Fibroblast of skin of right quadriceps (primary cell): ENCODE measurements at regions not wholly inside any gene's neighbourhood (a gene's known extent, or its start where the extent isn't known, plus 50 kb on each side); places are given as distances from the start of the nearest gene placed in this dataset.
"Not testable (repeated sequence)": the region's sequence is repeated elsewhere in the genome, so short reads cannot be mapped to it uniquely, and the experiment has no call there.

Experiments
- DNase-seq: peaks from one replicate; pipeline ENCODE4 v3.0.0-alpha.2; 2013

DNA sequence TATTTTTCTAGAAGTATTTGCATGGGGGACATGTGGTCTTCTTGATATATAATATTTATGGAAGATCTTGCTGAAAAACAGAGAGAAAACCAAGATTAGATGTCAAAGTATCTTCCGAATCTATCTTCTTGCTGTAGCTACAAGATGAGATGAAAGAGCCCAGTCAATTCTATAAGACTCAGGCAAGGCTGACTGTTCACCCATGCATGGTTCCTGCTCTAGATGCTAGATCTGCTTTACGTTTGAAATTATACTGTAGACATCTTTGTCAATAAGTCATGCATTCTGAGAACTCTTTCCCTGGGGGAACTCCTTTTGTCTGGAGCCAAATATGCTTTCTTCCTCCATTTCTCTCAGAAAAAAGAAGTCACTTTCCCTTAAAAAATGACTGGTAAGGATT is 1292.0 kb downstream of the XPNPEP1 start:
- DNase-seq = no peak

DNA sequence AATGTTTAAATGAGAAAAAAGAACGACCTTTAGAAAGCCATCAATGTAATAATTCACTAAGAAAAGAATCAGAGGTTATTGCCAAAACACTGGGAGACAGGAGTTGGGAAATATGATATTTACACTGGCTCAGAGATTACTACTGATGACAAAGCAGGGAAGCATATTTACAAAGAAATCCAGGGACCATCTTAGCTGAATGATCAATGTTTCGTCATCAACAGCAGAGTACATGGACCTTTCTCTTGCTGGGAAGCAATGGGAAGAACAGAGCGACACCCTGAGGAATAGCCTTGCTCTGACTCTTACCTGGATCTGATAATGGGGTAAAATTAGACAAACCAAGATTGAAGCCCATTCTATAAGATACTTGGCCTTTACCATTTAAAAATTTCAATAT is 1293.5 kb downstream of the XPNPEP1 start:
- DNase-seq = peak; percentile 9

GRCh38 chr10:108624052-108624451 is 1299.3 kb downstream of the XPNPEP1 start:
- DNase-seq = no peak

- DNase-seq = no peak
Measured at GRCh38 chr10:108620821-108621534, 1302.3 kb downstream of the XPNPEP1 start.

DNA sequence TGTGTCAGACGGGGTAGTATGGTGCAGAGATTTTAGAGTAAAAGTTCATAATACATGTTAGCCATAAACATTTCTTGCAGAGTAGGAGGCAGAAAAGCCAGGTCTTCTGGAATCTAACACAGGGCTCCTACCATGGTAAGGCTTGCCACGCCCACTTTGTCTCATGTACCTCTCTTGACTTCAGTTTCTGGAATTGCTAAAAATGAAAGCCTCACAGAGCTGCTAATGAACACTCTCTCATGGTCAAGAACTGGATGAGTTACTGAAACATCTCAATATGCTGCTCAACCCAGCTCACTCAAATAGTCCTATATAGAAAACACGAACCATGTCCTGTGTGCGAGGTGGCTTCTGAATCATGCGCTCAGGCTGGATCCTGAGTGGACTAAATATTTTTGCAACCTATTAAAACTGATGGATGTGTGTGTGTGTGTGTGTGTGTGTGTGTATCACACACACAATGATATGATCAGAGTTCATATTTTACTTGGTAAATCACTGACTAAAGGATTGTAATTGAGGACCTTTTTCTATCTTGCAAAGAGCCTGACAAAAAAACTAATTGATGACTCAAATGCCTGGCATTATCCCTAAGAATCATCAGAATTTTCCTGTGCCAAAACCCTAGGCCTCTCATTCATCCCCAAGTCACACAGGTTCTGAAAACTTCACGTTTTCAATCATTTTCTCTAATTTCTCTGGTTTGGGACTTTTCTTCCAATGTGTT is 1306.6 kb downstream of the XPNPEP1 start:
- no peak for DNase-seq

- DNase-seq = no peak
Measured at GRCh38 chr10:108615576-108616320, 1307.6 kb downstream of the XPNPEP1 start.

DNA sequence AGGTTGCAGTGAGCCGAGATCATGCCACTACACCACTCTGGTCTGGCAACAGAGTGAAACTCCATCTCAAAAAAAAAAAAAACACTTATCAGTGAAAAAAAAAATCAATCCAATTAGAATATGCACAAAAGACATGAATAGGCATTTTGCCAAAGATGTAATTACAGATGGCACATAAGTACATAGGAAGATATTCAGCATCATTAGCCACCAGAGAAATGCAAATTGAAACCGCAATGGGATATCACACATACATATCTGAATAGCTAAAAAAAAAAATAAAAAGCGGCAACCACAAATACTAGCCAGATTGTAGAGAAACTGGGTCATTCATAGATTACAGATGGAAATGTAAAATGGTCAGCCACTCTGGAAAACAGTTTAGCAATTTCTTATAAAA is 1310.8 kb downstream of the XPNPEP1 start:
- DNase-seq = no peak

GRCh38 chr10:108608860-108609259 is 1314.5 kb downstream of the XPNPEP1 start:
- no peak for DNase-seq

DNA sequence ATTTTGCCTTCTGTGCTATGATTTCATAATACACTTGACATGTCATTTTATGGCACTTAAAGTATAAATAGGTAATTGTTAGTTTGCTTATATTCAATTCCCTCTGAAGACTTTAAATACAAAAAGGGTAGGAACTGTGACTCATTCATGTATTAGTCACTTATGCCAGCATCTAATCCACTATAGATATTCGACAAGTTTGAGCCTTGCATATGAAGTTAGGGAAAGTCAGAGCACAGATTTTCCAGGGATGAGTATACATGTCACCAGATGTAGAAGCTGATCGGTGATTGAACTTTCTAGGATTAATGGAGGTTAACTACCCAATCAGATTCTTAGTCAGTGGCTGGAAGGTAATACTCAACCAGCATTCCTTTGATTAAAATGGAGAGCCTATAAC is 1321.5 kb downstream of the XPNPEP1 start:
- peak; percentile 51 for DNase-seq

GRCh38 chr10:108600511-108600910 is 1322.8 kb downstream of the XPNPEP1 start:
- DNase-seq = not testable (repeated sequence)

DNA sequence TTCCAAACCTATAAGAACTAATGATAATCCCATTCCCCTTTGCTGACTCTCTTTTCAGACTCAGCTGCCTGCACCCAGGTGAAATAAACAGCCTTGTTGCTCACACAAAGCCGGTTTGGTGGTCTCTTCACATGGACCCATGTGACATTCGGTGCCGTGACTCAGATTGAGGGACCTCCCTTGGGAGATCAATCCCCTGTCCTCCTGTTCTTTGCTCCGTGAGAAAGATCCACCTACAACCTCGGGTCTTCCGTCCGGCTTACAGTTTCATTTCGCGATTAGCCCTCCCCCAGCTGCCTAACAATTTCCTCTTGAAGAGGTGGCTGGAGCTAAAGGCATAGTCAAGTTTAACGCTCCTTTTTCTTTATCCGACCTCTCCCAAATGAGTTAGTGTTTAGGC is 1324.0 kb downstream of the XPNPEP1 start:
- DNase-seq = not testable (repeated sequence)

DNA sequence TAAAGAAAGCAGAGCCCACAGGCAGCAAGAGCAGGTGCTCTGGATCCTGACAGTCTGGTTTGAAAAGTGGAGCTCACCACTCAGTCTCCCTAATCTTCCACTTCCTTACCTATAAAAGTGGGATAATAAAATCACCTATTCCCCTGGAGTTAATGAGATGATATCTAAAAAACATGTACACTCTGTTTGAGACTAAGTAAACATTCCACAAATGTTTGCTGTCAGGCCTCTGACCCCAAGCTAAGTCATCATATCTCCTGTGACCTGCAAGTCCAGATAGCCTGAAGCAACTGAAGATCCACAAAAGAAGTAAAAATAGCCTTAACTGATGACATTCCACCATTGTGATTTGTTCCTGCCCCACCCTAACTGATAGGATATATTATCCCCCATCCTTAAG is 1324.5 kb downstream of the XPNPEP1 start:
- DNase-seq = no peak

GRCh38 chr10:108598320-108598695 is 1325.0 kb downstream of the XPNPEP1 start:
- DNase-seq = no peak

- DNase-seq = no peak
Measured at GRCh38 chr10:108597657-108598319, 1325.5 kb downstream of the XPNPEP1 start.

- peak; percentile 46 for DNase-seq
Measured at GRCh38 chr10:108597031-108597430, 1326.3 kb downstream of the XPNPEP1 start.

DNA sequence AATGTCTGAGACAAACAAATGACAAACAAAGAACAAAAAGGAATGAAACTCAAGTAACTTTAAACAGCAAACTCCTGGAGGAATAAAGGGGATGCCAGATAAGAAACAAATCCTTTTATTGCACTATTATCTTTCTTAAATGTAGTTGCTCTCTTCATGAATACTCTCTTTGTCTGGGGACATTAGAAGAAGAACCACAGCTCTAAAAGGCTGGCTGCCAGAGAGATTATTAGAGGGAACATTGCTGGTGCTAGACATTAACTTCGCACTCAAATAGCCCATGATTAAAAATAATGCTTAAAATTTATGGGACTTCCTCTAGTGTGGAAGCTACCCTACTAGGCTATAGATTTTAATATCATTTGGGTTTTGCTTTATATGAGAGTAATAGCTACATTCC is 1330.4 kb downstream of the XPNPEP1 start:
- DNase-seq = no peak

- DNase-seq = no peak
Measured at GRCh38 chr10:108591417-108591816, 1331.9 kb downstream of the XPNPEP1 start.

DNA sequence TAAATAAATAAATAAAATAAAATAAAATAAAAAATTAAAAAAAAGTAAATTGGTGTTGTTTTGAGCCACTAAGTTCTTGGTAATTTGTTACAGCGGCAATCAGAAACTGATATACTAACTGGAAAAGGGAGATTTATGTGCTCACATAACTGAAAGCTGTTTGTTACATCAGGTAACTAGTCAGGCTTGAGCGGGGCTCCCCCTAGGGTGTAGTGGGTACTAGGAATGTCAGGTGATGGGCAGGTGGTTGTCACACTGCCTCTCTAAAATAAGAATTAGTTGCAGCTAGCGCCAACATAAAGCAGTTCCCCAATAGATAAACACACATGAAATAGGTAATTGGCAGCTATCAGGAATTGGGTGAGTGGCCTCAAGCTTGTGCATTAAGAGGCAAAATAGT is 1336.9 kb downstream of the XPNPEP1 start:
- DNase-seq = no peak

- DNase-seq = no peak
Measured at GRCh38 chr10:108583877-108584276, 1339.4 kb downstream of the XPNPEP1 start.

DNA sequence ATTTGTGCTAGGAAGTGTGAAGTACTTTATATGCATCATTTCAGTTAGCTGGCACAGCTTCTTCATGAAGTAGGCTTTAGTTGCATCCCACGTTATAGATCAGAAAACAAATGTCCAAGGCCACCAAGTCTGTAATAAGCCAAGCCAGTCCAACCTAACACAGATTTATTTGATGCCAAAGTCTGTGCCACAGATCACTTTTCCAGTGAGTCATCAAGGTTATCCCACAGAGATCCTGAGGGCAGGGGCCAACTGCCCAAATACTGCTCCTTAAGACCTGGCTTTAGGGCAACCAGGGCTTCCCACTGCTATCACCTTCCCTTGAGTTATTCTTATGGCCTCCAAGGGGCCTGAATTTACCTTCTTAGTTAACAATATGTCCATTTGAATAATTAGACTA is 1340.4 kb downstream of the XPNPEP1 start:
- no peak for DNase-seq

- peak; percentile 39 for DNase-seq
Measured at GRCh38 chr10:108582387-108582786, 1340.9 kb downstream of the XPNPEP1 start.

DNA sequence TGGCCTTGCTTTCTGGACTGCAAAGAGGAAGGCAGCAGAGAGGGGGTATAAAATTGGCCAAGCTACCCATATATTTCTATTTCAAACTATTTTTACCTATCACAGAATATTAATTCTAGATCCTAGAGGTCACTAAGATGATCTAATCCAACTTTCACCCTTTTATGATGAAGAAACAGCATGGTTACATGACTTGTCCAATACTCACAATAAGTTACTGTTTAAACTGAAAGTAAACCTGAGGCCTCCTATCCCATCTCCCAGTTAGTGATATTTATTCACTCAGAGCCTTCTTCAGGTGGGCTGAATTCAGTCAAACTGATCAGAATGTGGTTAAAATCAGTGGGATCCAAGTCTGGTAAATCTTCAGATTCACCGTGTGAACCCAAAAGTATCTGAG is 1345.1 kb downstream of the XPNPEP1 start:
- no peak for DNase-seq

GRCh38 chr10:108574233-108574632 is 1349.1 kb downstream of the XPNPEP1 start:
- no peak for DNase-seq
